ENCODE measurements at regions not wholly inside any gene's neighbourhood (a gene's known extent, or its start where the extent isn't known, plus 50 kb on each side); places are given as distances from the start of the nearest gene placed in this dataset.

- DNase-seq, result no peak
- Mint-ChIP-seq H3K27ac (no peak overlapping the region), H3K4me3 (no peak overlapping the region), H3K9me3 (no peaks in the 10 kb centered on the region), H3K36me3 (no peaks in the 10 kb centered on the region), H3K27me3 (ENCODE audit: low read depth in 3 of 3) (peaks cover 2 to 4% (median 4%) of the 10 kb centered on the region in 3 donors), H3K4me1 (no peaks in the 10 kb centered on the region)
Measured at GRCh38 chr6:1104988-1105670, 206.8 kb upstream of the FOXQ1 start.

GRCh38 chr6:1103945-1104623 is 207.8 kb upstream of the FOXQ1 start:
- peaks cover 2 to 5% (median 2%) of the 10 kb centered on the region in 3 donors for H3K27me3 Mint-ChIP-seq (ENCODE audit: low read depth in 3 of 3)
- H3K4me3 Mint-ChIP-seq, result no peak overlapping the region
- H3K4me1 Mint-ChIP-seq, result no peaks in the 10 kb centered on the region
- H3K27ac Mint-ChIP-seq, result no peak overlapping the region
- H3K9me3 Mint-ChIP-seq, result no peaks in the 10 kb centered on the region
- peaks cover 0 to 1% (median 0%) of the 10 kb centered on the region in 3 donors for H3K36me3 Mint-ChIP-seq
- DNase-seq, result no peak

- H3K27ac Mint-ChIP-seq, result no peak overlapping the region
Measured at GRCh38 chr6:1103021-1103420, 208.9 kb upstream of the FOXQ1 start.

GRCh38 chr6:1100269-1100668 is 211.6 kb upstream of the FOXQ1 start:
- no peak overlapping the region for H3K4me3 Mint-ChIP-seq
- no peak for DNase-seq
- H3K36me3 Mint-ChIP-seq, result peaks cover 0 to 4% (median 0%) of the 10 kb centered on the region in 3 donors
- H3K27ac Mint-ChIP-seq, result no peak overlapping the region
- H3K27me3 Mint-ChIP-seq (ENCODE audit: low read depth in 3 of 3), result peaks cover 0 to 8% (median 4%) of the 10 kb centered on the region in 3 donors
- H3K9me3 Mint-ChIP-seq, result no peaks in the 10 kb centered on the region
- H3K4me1 Mint-ChIP-seq, result no peaks in the 10 kb centered on the region

More at GRCh38 chr6:1103021-1103420, 208.9 kb upstream of the FOXQ1 start:
- no peak for DNase-seq
- Mint-ChIP-seq H3K27me3 (ENCODE audit: low read depth in 3 of 3) (peaks cover 2 to 6% (median 2%) of the 10 kb centered on the region in 3 donors), H3K4me1 (no peaks in the 10 kb centered on the region), H3K4me3 (no peak overlapping the region), H3K36me3 (peaks cover 0 to 4% (median 0%) of the 10 kb centered on the region in 3 donors), H3K9me3 (no peaks in the 10 kb centered on the region)

- Mint-ChIP-seq H3K4me1 (no peaks in the 10 kb centered on the region), H3K4me3 (no peak overlapping the region), H3K36me3 (peaks cover 0 to 4% (median 0%) of the 10 kb centered on the region in 3 donors), H3K27me3 (ENCODE audit: low read depth in 3 of 3) (peaks cover 0 to 8% (median 5%) of the 10 kb centered on the region in 3 donors), H3K27ac (no peak overlapping the region), H3K9me3 (no peaks in the 10 kb centered on the region)
- no peak for DNase-seq
Measured at GRCh38 chr6:1099264-1099663, 212.6 kb upstream of the FOXQ1 start.

GRCh38 chr6:1096967-1097765 is 214.7 kb upstream of the FOXQ1 start:
- Mint-ChIP-seq H3K4me1 (no peaks in the 10 kb centered on the region), H3K27ac (peak overlapping the region in 1 of 6 donors; percentile 46), H3K9me3 (no peaks in the 10 kb centered on the region), H3K36me3 (peaks cover 0 to 4% (median 0%) of the 10 kb centered on the region in 3 donors), H3K27me3 (ENCODE audit: low read depth in 3 of 3) (peaks cover 0 to 16% (median 5%) of the 10 kb centered on the region in 3 donors), H3K4me3 (no peak overlapping the region)
- no peak for DNase-seq

GRCh38 chr6:1094306-1094705 is 217.6 kb upstream of the FOXQ1 start:
- Mint-ChIP-seq H3K27ac (no peak overlapping the region), H3K9me3 (no peaks in the 10 kb centered on the region), H3K4me3 (no peak overlapping the region), H3K36me3 (peaks cover 0 to 4% (median 0%) of the 10 kb centered on the region in 3 donors), H3K4me1 (no peaks in the 10 kb centered on the region), H3K27me3 (ENCODE audit: low read depth in 3 of 3) (peaks cover 3 to 20% (median 5%) of the 10 kb centered on the region in 3 donors)
- DNase-seq, result no peak

- no peaks in the 10 kb centered on the region for H3K9me3 Mint-ChIP-seq
- H3K27me3 Mint-ChIP-seq (ENCODE audit: low read depth in 3 of 3), result peaks cover 5 to 16% (median 5%) of the 10 kb centered on the region in 3 donors
- no peaks in the 10 kb centered on the region for H3K36me3 Mint-ChIP-seq
- no peaks in the 10 kb centered on the region for H3K4me1 Mint-ChIP-seq
- no peak overlapping the region for H3K27ac Mint-ChIP-seq
- DNase-seq, result no peak
- H3K4me3 Mint-ChIP-seq, result no peak overlapping the region
Measured at GRCh38 chr6:1091900-1092299, 220.0 kb upstream of the FOXQ1 start.

- Mint-ChIP-seq H3K27ac (no peak overlapping the region), H3K4me3 (no peak overlapping the region), H3K36me3 (no peaks in the 10 kb centered on the region), H3K4me1 (no peaks in the 10 kb centered on the region), H3K9me3 (no peaks in the 10 kb centered on the region), H3K27me3 (ENCODE audit: low read depth in 3 of 3) (peaks cover 5 to 18% (median 9%) of the 10 kb centered on the region in 3 donors)
- DNase-seq, result no peak
Measured at GRCh38 chr6:1089859-1090258, 222.0 kb upstream of the FOXQ1 start.

- no peak overlapping the region for H3K27ac Mint-ChIP-seq
- no peak for DNase-seq
- no peak overlapping the region for H3K4me3 Mint-ChIP-seq
- H3K36me3 Mint-ChIP-seq, result no peaks in the 10 kb centered on the region
- no peaks in the 10 kb centered on the region for H3K9me3 Mint-ChIP-seq
- peaks cover 5 to 16% (median 7%) of the 10 kb centered on the region in 3 donors for H3K27me3 Mint-ChIP-seq (ENCODE audit: low read depth in 3 of 3)
- H3K4me1 Mint-ChIP-seq, result no peaks in the 10 kb centered on the region
Measured at GRCh38 chr6:1088492-1089001, 223.4 kb upstream of the FOXQ1 start.

GRCh38 chr6:1087154-1087843 is 224.6 kb upstream of the FOXQ1 start:
- peaks cover 5 to 10% (median 7%) of the 10 kb centered on the region in 3 donors for H3K27me3 Mint-ChIP-seq (ENCODE audit: low read depth in 3 of 3)
- no peaks in the 10 kb centered on the region for H3K36me3 Mint-ChIP-seq
- no peak for DNase-seq
- H3K9me3 Mint-ChIP-seq, result no peaks in the 10 kb centered on the region
- H3K4me3 Mint-ChIP-seq, result no peak overlapping the region
- no peak overlapping the region for H3K27ac Mint-ChIP-seq
- H3K4me1 Mint-ChIP-seq, result no peaks in the 10 kb centered on the region

- peaks cover 5 to 9% (median 7%) of the 10 kb centered on the region in 3 donors for H3K27me3 Mint-ChIP-seq (ENCODE audit: low read depth in 3 of 3)
- H3K36me3 Mint-ChIP-seq, result no peaks in the 10 kb centered on the region
- H3K27ac Mint-ChIP-seq, result no peak overlapping the region
- no peaks in the 10 kb centered on the region for H3K4me1 Mint-ChIP-seq
- no peak for DNase-seq
- H3K4me3 Mint-ChIP-seq, result no peak overlapping the region
- no peaks in the 10 kb centered on the region for H3K9me3 Mint-ChIP-seq
Measured at GRCh38 chr6:1086446-1087153, 225.3 kb upstream of the FOXQ1 start.

Measured in immature natural killer cell (primary cell).